HEK293T (cell line): ENCODE measurements at regions not wholly inside any gene's neighbourhood (a gene's known extent, or its start where the extent isn't known, plus 50 kb on each side); places are given as distances from the start of the nearest gene placed in this dataset.

Source experiments
- CTCF ChIA-PET: fragments of 350-600 bp; formaldehyde crosslinking; extraction: SDS; loops from one replicate; lab custom pipeline; 2021; ENCODE audit warnings: antibody characterized with exemption, inconsistent platforms; lab: Yijun Ruan, JAX
- POLR2A ChIA-PET: fragments of 350-600 bp; formaldehyde crosslinking; extraction: SDS; loops from one replicate; lab custom pipeline; 2020; ENCODE audit warnings: antibody characterized with exemption, inconsistent platforms; lab: Yijun Ruan, JAX
- DNase-seq: peaks from one replicate; pipeline ENCODE4 v3.0.0; 2012; ENCODE audit warnings: mixed read lengths; ENCODE audit errors: extremely low spot score
- ARNT ChIP-seq: fragments of 450-650 bp; IDR thresholded peaks from 2 replicates; pipeline ENCODE4 v1.6.1; 2017; ENCODE audit warnings: mild to moderate bottlenecking
- BHLHE40 ChIP-seq: fragments of 450-650 bp; IDR thresholded peaks from 2 replicates; pipeline ENCODE4 v1.6.1; 2016; ENCODE audit warnings: mild to moderate bottlenecking, moderate library complexity, borderline replicate concordance
- CTBP1 ChIP-seq: fragments of 450-650 bp; IDR thresholded peaks from 2 replicates; pipeline ENCODE4 v1.6.1; 2016; ENCODE audit warnings: borderline replicate concordance
- ELF4 ChIP-seq: fragments of 450-650 bp; IDR thresholded peaks from 2 replicates; pipeline ENCODE4 v1.6.1; 2017; ENCODE audit warnings: antibody characterized with exemption
- FOXA1 ChIP-seq: fragments of 450-650 bp; IDR thresholded peaks from 2 replicates; pipeline ENCODE4 v1.6.1; 2016; ENCODE audit warnings: mild to moderate bottlenecking
- FOXK2 ChIP-seq: fragments of 450-650 bp; IDR thresholded peaks from 2 replicates; pipeline ENCODE4 v1.6.1; 2016; ENCODE audit warnings: mild to moderate bottlenecking
- FOXM1 ChIP-seq: fragments of 450-650 bp; IDR thresholded peaks from 2 replicates; pipeline ENCODE4 v1.6.1; 2017; ENCODE audit warnings: mild to moderate bottlenecking, borderline replicate concordance
- HDGF ChIP-seq: fragments of 450-650 bp; IDR thresholded peaks from 2 replicates; pipeline ENCODE4 v1.6.1; 2017; ENCODE audit warnings: antibody characterized with exemption, borderline replicate concordance
- L3MBTL2 ChIP-seq: fragments of 450-650 bp; conservative IDR thresholded peaks from 2 replicates; pipeline ENCODE4 v1.6.1; 2016; ENCODE audit warnings: mild to moderate bottlenecking
- LEF1 ChIP-seq: fragments of 450-650 bp; IDR thresholded peaks from 2 replicates; pipeline ENCODE4 v1.6.1; 2017; ENCODE audit warnings: mild to moderate bottlenecking, borderline replicate concordance
- NFRKB ChIP-seq: fragments of 450-650 bp; IDR thresholded peaks from 2 replicates; pipeline ENCODE4 v1.6.1; 2016; ENCODE audit warnings: mild to moderate bottlenecking, moderate library complexity
- SP1 ChIP-seq: fragments of 450-650 bp; IDR thresholded peaks from 2 replicates; pipeline ENCODE4 v1.6.1; 2017
- SUZ12 ChIP-seq: fragments of 450-650 bp; IDR thresholded peaks from 2 replicates; pipeline ENCODE4 v1.6.1; 2016; ENCODE audit warnings: mild to moderate bottlenecking
- TARDBP ChIP-seq: fragments of 450-650 bp; IDR thresholded peaks from 2 replicates; pipeline ENCODE4 v1.6.1; 2016
- ZNF384 ChIP-seq: fragments of 450-650 bp; IDR thresholded peaks from 2 replicates; pipeline ENCODE4 v1.6.1; 2016
- TF ChIP-seq, protein P1 (sequence below): fragments of 450-650 bp; IDR thresholded peaks from 2 replicates; pipeline ENCODE4 v1.6.1; 2016

- CTCF ChIA-PET = no interaction called here
- no peak for DNase-seq
- POLR2A ChIA-PET = no interaction called here
- no peak for TF ChIP-seq ELF4
- TF ChIP-seq, protein P1, sequence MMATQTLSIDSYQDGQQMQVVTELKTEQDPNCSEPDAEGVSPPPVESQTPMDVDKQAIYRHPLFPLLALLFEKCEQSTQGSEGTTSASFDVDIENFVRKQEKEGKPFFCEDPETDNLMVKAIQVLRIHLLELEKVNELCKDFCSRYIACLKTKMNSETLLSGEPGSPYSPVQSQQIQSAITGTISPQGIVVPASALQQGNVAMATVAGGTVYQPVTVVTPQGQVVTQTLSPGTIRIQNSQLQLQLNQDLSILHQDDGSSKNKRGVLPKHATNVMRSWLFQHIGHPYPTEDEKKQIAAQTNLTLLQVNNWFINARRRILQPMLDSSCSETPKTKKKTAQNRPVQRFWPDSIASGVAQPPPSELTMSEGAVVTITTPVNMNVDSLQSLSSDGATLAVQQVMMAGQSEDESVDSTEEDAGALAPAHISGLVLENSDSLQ = no peak
- TF ChIP-seq FOXA1 = no peak
- no peak for TF ChIP-seq SUZ12
- no peak for TF ChIP-seq BHLHE40
- TF ChIP-seq SP1 = no peak
- no peak for TF ChIP-seq ARNT
Measured at GRCh38 chr3:106491796-106492195, 623.0 kb upstream of the CBLB start.

DNA sequence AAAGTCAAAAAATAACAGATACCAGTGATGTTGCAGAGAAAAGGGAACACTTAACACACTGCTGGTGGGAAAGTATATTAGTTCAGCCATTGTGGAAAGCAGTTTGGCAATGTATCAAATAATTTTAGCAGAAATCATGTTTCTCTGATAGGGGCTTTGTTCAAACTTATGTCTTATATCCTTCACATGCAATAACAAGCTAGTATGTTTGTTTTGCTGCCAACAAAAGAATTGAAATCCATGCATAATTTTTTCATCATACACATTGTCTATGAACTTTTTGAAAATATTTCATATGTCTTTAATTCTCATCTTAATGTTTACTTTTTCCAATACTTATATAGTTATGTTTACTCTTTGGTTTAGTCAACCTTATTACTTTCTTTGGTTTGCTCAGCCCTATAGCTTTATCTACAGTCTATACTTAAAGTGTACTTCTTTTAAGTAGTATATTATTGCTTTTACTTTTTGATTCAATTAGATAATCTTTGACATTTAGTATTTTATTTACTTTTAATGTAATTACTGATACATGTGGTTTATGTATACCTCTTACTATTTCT, 639.6 kb upstream of the CBLB start:
- POLR2A ChIA-PET = no interaction called here
- TF ChIP-seq BHLHE40 = no peak
- TF ChIP-seq FOXK2 = no peak
- TF ChIP-seq ELF4 = no peak
- no peak for TF ChIP-seq FOXA1
- TF ChIP-seq NFRKB = no peak
- no peak for TF ChIP-seq ARNT
- no peak for TF ChIP-seq SUZ12
- no peak for TF ChIP-seq TARDBP
- no peak for TF ChIP-seq CTBP1
- no peak for TF ChIP-seq HDGF
- TF ChIP-seq ZNF384 = no peak
- TF ChIP-seq, protein P1 = no peak

GRCh38 chr3:106510206-106510605, 641.4 kb upstream of the CBLB start:
- ChIA-PET POLR2A (no interaction called here), CTCF (no interaction called here)
- TF ChIP-seq NFRKB = no peak
- TF ChIP-seq LEF1 = no peak
- TF ChIP-seq FOXK2 = no peak
- no peak for TF ChIP-seq FOXA1
- TF ChIP-seq, protein P1 = no peak
- no peak for TF ChIP-seq ZNF384
- TF ChIP-seq ELF4 = no peak
- no peak for DNase-seq

More for the DNA sequence above, 639.6 kb upstream of the CBLB start:
- DNase-seq = no peak
- CTCF ChIA-PET = no interaction called here

- POLR2A ChIA-PET = no interaction called here
- no peak for DNase-seq
- TF ChIP-seq L3MBTL2 = no peak
- TF ChIP-seq FOXK2 = no peak
- TF ChIP-seq ZNF384 = no peak
- no peak for TF ChIP-seq ELF4
- no peak for TF ChIP-seq SP1
- TF ChIP-seq FOXA1 = no peak
- TF ChIP-seq SUZ12 = no peak
- no peak for TF ChIP-seq ARNT
- TF ChIP-seq CTBP1 = no peak
- TF ChIP-seq LEF1 = no peak
- TF ChIP-seq TARDBP = no peak
- no peak for TF ChIP-seq BHLHE40
- no peak for TF ChIP-seq HDGF
- TF ChIP-seq FOXM1 = no peak
- no peak for TF ChIP-seq NFRKB
- CTCF ChIA-PET = no interaction called here
Measured at GRCh38 chr3:106512846-106513245, 644.0 kb upstream of the CBLB start.

GRCh38 chr3:106514431-106514830, 645.6 kb upstream of the CBLB start:
- DNase-seq = no peak
- ChIA-PET CTCF (no interaction called here), POLR2A (no interaction called here)
- TF ChIP-seq, protein P1 = no peak
- TF ChIP-seq L3MBTL2 = no peak
- no peak for TF ChIP-seq ZNF384
- TF ChIP-seq BHLHE40 = no peak
- no peak for TF ChIP-seq FOXK2
- TF ChIP-seq TARDBP = no peak
- no peak for TF ChIP-seq SUZ12
- TF ChIP-seq ARNT = no peak

GRCh38 chr3:106518516-106518915, 649.7 kb upstream of the CBLB start:
- TF ChIP-seq FOXA1 (no peak), TARDBP (no peak), CTBP1 (no peak), LEF1 (no peak), ZNF384 (no peak), SP1 (no peak), HDGF (no peak), ARNT (no peak), FOXK2 (no peak), L3MBTL2 (no peak), ELF4 (no peak), NFRKB (no peak), BHLHE40 (no peak)
- TF ChIP-seq, protein P1 = no peak
- CTCF ChIA-PET = no interaction called here
- DNase-seq = no peak
- POLR2A ChIA-PET = no interaction called here
